H1 (cell line): ENCODE measurements at regions not wholly inside any gene's neighbourhood (a gene's known extent, or its start where the extent isn't known, plus 50 kb on each side); places are given as distances from the start of the nearest gene placed in this dataset.

Experiments used
- CTCF ChIA-PET: fragments of 300-600 bp; sonication (Branson Sonifier 250); formaldehyde crosslinking; loops from one replicate; lab custom pipeline; 2021; ENCODE audit not compliant: partially characterized antibody; lab: Charles Lee
- POLR2A ChIA-PET: fragments of 300-600 bp; sonication (Branson Sonifier 250); formaldehyde crosslinking; loops from one replicate; lab custom pipeline; 2021; ENCODE audit warnings: inconsistent platforms; ENCODE audit not compliant: partially characterized antibody; lab: Charles Lee
- DNase-seq, 2 experiments: peaks; one replicate each; pipeline versions ENCODE4 v3.0.0 to v3.0.0-alpha.2; 2010 to 2022; ENCODE audit warnings: low spot score in 2 of 2, low read depth in 1 of 2, mixed read lengths in 1 of 2
- FAIRE-seq: peaks from 2 replicates; lab custom pipeline; 2011; peaks lifted over from hg19 to GRCh38; lab: Jason Lieb, UNC
- H2AFZ ChIP-seq: 2 replicates; pipeline ENCODE4 v1.8.1; 2012; ENCODE audit warnings: low read length, inconsistent platforms
- H2AK5ac ChIP-seq: 2 replicates; pipeline ENCODE4 v1.6.1; 2013; ENCODE audit warnings: low read depth, low read length
- H2BK120ac ChIP-seq: replicated peaks from 2 replicates; pipeline ENCODE3; 2013; ENCODE audit warnings: low read depth, low read length, inconsistent platforms
- H2BK12ac ChIP-seq: 2 replicates; pipeline ENCODE4 v1.6.1; 2013; ENCODE audit warnings: low read depth, low read length
- H2BK15ac ChIP-seq: 2 replicates; pipeline ENCODE4 v1.6.1; 2013; ENCODE audit warnings: low read length
- H2BK20ac ChIP-seq: 2 replicates; pipeline ENCODE4 v1.6.1; 2013; ENCODE audit warnings: low read length
- H2BK5ac ChIP-seq: 2 replicates; pipeline ENCODE4 v1.6.1; 2013; ENCODE audit warnings: low read depth, low read length
- H3K14ac ChIP-seq: 2 replicates; pipeline ENCODE4 v1.6.1; 2013; ENCODE audit warnings: inconsistent platforms; ENCODE audit not compliant: insufficient read length
- H3K18ac ChIP-seq: 2 replicates; pipeline ENCODE4 v1.6.1; 2013; ENCODE audit warnings: low read length; ENCODE audit errors: extremely low read depth
- H3K23ac ChIP-seq: 2 replicates; pipeline ENCODE4 v1.6.1; 2013; ENCODE audit warnings: inconsistent platforms; ENCODE audit not compliant: insufficient read length
- H3K23me2 ChIP-seq: 2 replicates; pipeline ENCODE4 v1.6.1; 2013; ENCODE audit warnings: low read depth, low read length
- H3K27ac ChIP-seq: 2 replicates; pipeline ENCODE4 v1.6.1; 2011; ENCODE audit warnings: low read depth, low read length, inconsistent platforms
- H3K27me3 ChIP-seq, 4 experiments: replicated peaks in 1 of 4; 1 replicate in 1 of 4; 2 replicates in 3 of 4; pipeline versions ENCODE4 v1.6.1 to v1.8.1; 2011 to 2013; ENCODE audit warnings: low read length in 3 of 4, mild to moderate bottlenecking in 3 of 4, inconsistent platforms in 2 of 4, mixed read lengths in 2 of 4, moderate library complexity in 1 of 4; ENCODE audit not compliant: control insufficient read depth in 3 of 4, insufficient read depth in 3 of 4; ENCODE audit errors: extremely low read depth in 1 of 4
- H3K36me3 ChIP-seq, 4 experiments: 2 replicates each; pipeline versions ENCODE4 v1.6.1 to v1.8.1; 2011 to 2013; ENCODE audit warnings: mild to moderate bottlenecking in 4 of 4, low read length in 3 of 4, moderate library complexity in 2 of 4, control low read depth in 1 of 4, inconsistent platforms in 1 of 4; ENCODE audit not compliant: insufficient read depth in 4 of 4, control insufficient read depth in 2 of 4
- H3K4ac ChIP-seq: replicated peaks from 2 replicates; pipeline ENCODE3; 2013; ENCODE audit warnings: low read length, low read depth, mixed read lengths, inconsistent platforms; ENCODE audit not compliant: insufficient read length
- H3K4me1 ChIP-seq, 4 experiments: replicated peaks in 1 of 4; 1 replicate in 1 of 4; 2 replicates in 3 of 4; pipeline versions ENCODE4 v1.6.1 to v1.8.1; 2011 to 2013; ENCODE audit warnings: low read length in 3 of 4, inconsistent platforms in 2 of 4, mixed read lengths in 1 of 4; ENCODE audit not compliant: insufficient read depth in 4 of 4, control insufficient read depth in 3 of 4
- H3K4me2 ChIP-seq, 2 experiments: 2 replicates each; pipeline versions ENCODE4 v1.6.1 to v1.8.1; 2011 to 2013; ENCODE audit warnings: low read depth in 2 of 2, low read length in 2 of 2, control low read depth in 1 of 2, inconsistent platforms in 1 of 2, mild to moderate bottlenecking in 1 of 2; ENCODE audit not compliant: insufficient read depth in 1 of 2
- H3K4me3 ChIP-seq, 4 experiments: fragments of 200-600, 300-600 bp in 1 of 4; sonication (generic), shearing (Covaris generic), sonication (Bioruptor Twin) in 1 of 4; 2 replicates each; pipeline versions ENCODE4 v1.5.1 to v1.8.1; 2011 to 2016; ENCODE audit warnings: low read length in 4 of 4, low read depth in 3 of 4, control low read depth in 2 of 4, inconsistent platforms in 2 of 4, mild to moderate bottlenecking in 2 of 4, mixed read lengths in 1 of 4, moderate library complexity in 1 of 4; ENCODE audit not compliant: insufficient read depth in 2 of 4; ENCODE audit errors: extremely low read depth in 1 of 4
- H3K56ac ChIP-seq: replicated peaks from 2 replicates; pipeline ENCODE3; 2013; ENCODE audit warnings: low read depth, mild to moderate bottlenecking, mixed read lengths, low read length, inconsistent platforms; ENCODE audit not compliant: insufficient read length
- H3K79me1 ChIP-seq: 2 replicates; pipeline ENCODE4 v1.6.1; 2013; ENCODE audit warnings: low read depth, low read length, control low read depth
- H3K79me2 ChIP-seq, 2 experiments: 2 replicates each; pipeline versions ENCODE4 v1.6.1 to v1.8.1; 2012 to 2013; ENCODE audit warnings: low read length in 2 of 2, mild to moderate bottlenecking in 2 of 2, inconsistent platforms in 1 of 2; ENCODE audit not compliant: insufficient read depth in 2 of 2, control insufficient read depth in 1 of 2
- H3K9ac ChIP-seq, 4 experiments: replicated peaks in 1 of 4; 1 replicate in 1 of 4; 2 replicates in 3 of 4; pipeline versions ENCODE4 v1.6.1 to v1.8.1; 2011 to 2013; ENCODE audit warnings: low read depth in 3 of 4, low read length in 3 of 4, control low read depth in 2 of 4, mild to moderate bottlenecking in 2 of 4, moderate library complexity in 2 of 4, inconsistent platforms in 1 of 4; ENCODE audit errors: extremely low read depth in 1 of 4
- H3K9me3 ChIP-seq, 2 experiments: 2 replicates each; pipeline versions ENCODE4 v1.6.1 to v1.8.1; 2012 to 2013; ENCODE audit warnings: mild to moderate bottlenecking in 2 of 2, moderate library complexity in 2 of 2, control low read depth in 1 of 2, inconsistent platforms in 1 of 2, low read depth in 1 of 2, low read length in 1 of 2, mixed read lengths in 1 of 2; ENCODE audit not compliant: insufficient read depth in 2 of 2
- H4K20me1 ChIP-seq, 2 experiments: replicated peaks in 1 of 2; 2 replicates each; pipeline versions ENCODE3 to v1.8.1; 2011 to 2013; ENCODE audit warnings: inconsistent platforms in 2 of 2, low read length in 2 of 2, mild to moderate bottlenecking in 1 of 2; ENCODE audit not compliant: insufficient read depth in 2 of 2, control insufficient read depth in 1 of 2
- H4K5ac ChIP-seq: 2 replicates; pipeline ENCODE4 v1.6.1; 2013; ENCODE audit warnings: low read length, low read depth, mixed read lengths, inconsistent platforms; ENCODE audit not compliant: insufficient read length
- H4K8ac ChIP-seq: 2 replicates; pipeline ENCODE4 v1.8.0; 2013; ENCODE audit warnings: mild to moderate bottlenecking, moderate library complexity, low read length, inconsistent platforms; ENCODE audit not compliant: insufficient read depth; ENCODE audit errors: extremely low read depth
- H4K91ac ChIP-seq: replicated peaks from 2 replicates; pipeline ENCODE3; 2013; ENCODE audit warnings: low read length, mixed read lengths, inconsistent platforms; ENCODE audit not compliant: insufficient read length
- POU5F1 ChIP-seq: IDR thresholded peaks from 2 replicates; pipeline ENCODE4 v1.6.1; 2011; ENCODE audit warnings: low read depth, mild to moderate bottlenecking, low read length, moderate library complexity
- SIX5 ChIP-seq: IDR thresholded peaks from 2 replicates; pipeline ENCODE4 v1.6.1; 2011; ENCODE audit warnings: mild to moderate bottlenecking, low read depth, low read length
- TAF1 ChIP-seq: IDR thresholded peaks from 2 replicates; pipeline ENCODE4 v1.6.1; 2011; ENCODE audit warnings: mild to moderate bottlenecking, low read depth, low read length
- WGBS, 2 experiments: shearing (Covaris generic) in 1 of 2; methylation state at CpG; one replicate each; pipeline versions ENCODE4 v1.1.6 to v1.1.7; 2013 to 2015; ENCODE audit warnings: low lambda C conversion rate in 2 of 2, mixed read lengths in 2 of 2, inconsistent platforms in 1 of 2, low coverage in 1 of 2, missing lambda C conversion rate in 1 of 2; ENCODE audit not compliant: insufficient replicate concordance in 2 of 2, insufficient coverage in 1 of 2, insufficient read length in 1 of 2; ENCODE audit errors: extremely low coverage in 1 of 2, missing lambda C conversion rate in 1 of 2; 5-methylcytosine and 5-hydroxymethylcytosine counted together

GRCh38 chr7:153324094-153324493, 564.5 kb downstream of the ACTR3B start:
- Histone ChIP-seq H3K4ac (no peak overlapping the region), H3K14ac (no peak overlapping the region), H3K4me3 (no peak overlapping the region), H3K18ac (no peak overlapping the region), H3K9ac (no peak overlapping the region), H2BK12ac (no peak overlapping the region), H2AK5ac (no peak overlapping the region), H2BK120ac (no peak overlapping the region), H3K23me2 (no peaks in the 10 kb centered on the region; the same call in 1 of the 2 replicates), H2BK5ac (no peak overlapping the region), H3K27ac (no peak overlapping the region), H3K56ac (no peak overlapping the region), H2AFZ (no peak overlapping the region), H3K23ac (no peak overlapping the region), H4K5ac (no peak overlapping the region), H2BK15ac (no peak overlapping the region), H3K9me3 (peaks cover 26 to 45% of the 10 kb centered on the region in 2 experiments; a peak in 3 of 4 replicates), H2BK20ac (no peak overlapping the region), H4K91ac (no peak overlapping the region), H3K79me2 (no peaks in the 10 kb centered on the region), H3K36me3 (no peaks in the 10 kb centered on the region), H4K20me1 (no peaks in the 10 kb centered on the region), H4K8ac (no peak overlapping the region), H3K27me3 (peaks cover 0 to 2% (median 0%) of the 10 kb centered on the region in 4 experiments; a peak in 1 of 7 replicates), H3K4me2 (no peak overlapping the region), H3K4me1 (no peaks in the 10 kb centered on the region), H3K79me1 (no peaks in the 10 kb centered on the region)
- no peak for TF ChIP-seq TAF1
- no peak for TF ChIP-seq SIX5
- TF ChIP-seq POU5F1 = no peak
- FAIRE-seq (no peak), DNase-seq (no peak)
- CTCF ChIA-PET = interaction anchor here (1.1 kb wide), 1 partner anchor 211 kb away, joined by 3 read pairs; no protein-coding TSS in a partner anchor
- POLR2A ChIA-PET = no interaction called here
- 92% methylated on average over 5 of the region's 5 CpGs; no CpG with 5 or more reads in 1 of the 2 experiments for WGBS, 2 experiments
